CD4-positive, alpha-beta T cell treated with Interleukin-4 for 4 hours (primary cell): ENCODE measurements at regions not wholly inside any gene's neighbourhood (a gene's known extent, or its start where the extent isn't known, plus 50 kb on each side); places are given as distances from the start of the nearest gene placed in this dataset.

Experiments used
- DNase-seq: peaks from one replicate; pipeline ENCODE4 v3.0.0-alpha.2; 2020

DNA sequence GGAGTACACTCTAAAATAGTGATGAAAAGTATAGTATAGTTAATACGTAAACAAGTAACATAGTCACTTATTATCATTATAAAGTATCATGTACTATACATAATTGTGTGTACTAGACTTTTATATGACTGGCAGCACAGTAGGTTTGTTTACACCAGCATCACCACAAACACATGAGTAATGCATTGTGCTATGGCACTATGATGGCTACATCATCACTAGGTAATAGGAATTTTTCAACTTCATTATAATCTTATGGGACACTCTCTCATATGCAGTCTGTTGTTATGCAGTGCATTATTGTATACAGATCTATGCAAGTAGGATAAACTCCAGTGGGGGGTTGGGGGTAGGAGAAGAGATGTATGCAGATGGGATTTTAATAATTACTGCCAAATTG is 52.7 kb upstream of the ELL2 start:
- no peak for DNase-seq

DNA sequence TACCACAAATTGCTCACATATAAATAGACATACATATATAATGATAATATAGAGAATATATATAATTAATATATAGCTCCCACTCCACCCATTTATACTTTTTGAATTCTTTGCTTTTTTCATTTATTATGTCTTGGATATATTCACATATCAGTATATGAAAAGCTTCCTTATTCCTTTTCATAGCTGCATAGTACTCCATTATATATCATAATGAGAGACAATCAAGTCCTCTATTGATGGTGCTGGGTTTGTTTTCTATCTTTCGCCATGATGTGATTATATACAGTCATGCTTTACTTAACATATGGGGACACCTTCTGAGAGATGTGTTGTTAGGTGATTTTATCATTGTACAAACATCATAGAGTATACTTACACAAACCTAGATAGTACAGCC is 51.6 kb upstream of the ELL2 start:
- DNase-seq, result no peak

DNA sequence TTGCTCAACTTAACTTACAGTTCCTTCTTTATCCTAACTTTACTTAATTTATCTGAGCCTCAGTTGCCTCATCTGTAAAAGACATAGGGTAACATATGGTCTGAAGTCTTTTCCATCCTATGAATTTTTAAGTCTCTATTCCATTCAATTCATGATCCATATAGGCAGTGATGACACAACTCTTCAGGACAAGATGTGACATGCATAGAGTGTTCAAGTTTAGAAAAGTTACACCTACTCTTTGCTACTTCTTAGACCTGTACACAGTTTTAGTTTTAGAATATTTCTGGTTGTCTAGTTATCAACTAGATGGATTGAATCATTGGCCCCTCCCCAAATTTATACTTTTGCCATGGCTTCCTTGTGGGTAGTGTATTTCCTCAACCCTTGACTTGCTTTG is 50.7 kb upstream of the ELL2 start:
- no peak for DNase-seq
